Subcutaneous abdominal adipose tissue (tissue), 5 donors: ENCODE measurements at regions not wholly inside any gene's neighbourhood (a gene's known extent, or its start where the extent isn't known, plus 50 kb on each side); places are given as distances from the start of the nearest gene placed in this dataset.

ENCODE experiments used
- H3K27ac ChIP-seq: one replicate; pipeline ENCODE4 v1.7.0; 2013; ENCODE audit warnings: low read depth, mild to moderate bottlenecking, inconsistent platforms, low read length, moderate library complexity
- H3K27me3 ChIP-seq, 5 donors: one replicate each; pipeline ENCODE4 v1.7.0; 2013; ENCODE audit warnings: low read length in 5 of 5, inconsistent platforms in 1 of 5; ENCODE audit not compliant: control insufficient read depth in 5 of 5, insufficient read depth in 4 of 5
- H3K36me3 ChIP-seq, 5 donors: one replicate each; pipeline ENCODE4 v1.7.0; 2013; ENCODE audit warnings: low read length in 5 of 5; ENCODE audit not compliant: control insufficient read depth in 5 of 5, insufficient read depth in 5 of 5
- H3K4me1 ChIP-seq, 5 donors: one replicate each; pipeline ENCODE4 v1.7.0; 2013; ENCODE audit warnings: low read length in 5 of 5, mild to moderate bottlenecking in 3 of 5, moderate library complexity in 1 of 5; ENCODE audit not compliant: control insufficient read depth in 5 of 5, insufficient read depth in 5 of 5
- H3K4me3 ChIP-seq, 5 donors: one replicate each; pipeline ENCODE4 v1.7.0; 2013; ENCODE audit warnings: low read length in 5 of 5, low read depth in 1 of 5
- H3K9ac ChIP-seq, 5 donors: one replicate each; pipeline ENCODE4 v1.7.0; 2013; ENCODE audit warnings: low read length in 5 of 5, mild to moderate bottlenecking in 4 of 5, moderate library complexity in 3 of 5
- H3K9me3 ChIP-seq, 5 donors: one replicate each; pipeline ENCODE4 v1.7.0; 2013; ENCODE audit warnings: low read length in 5 of 5; ENCODE audit not compliant: control insufficient read depth in 5 of 5
- donor health status: healthy.
- donor health status: healthy.
- donor health status: healthy.
- donor health status: healthy.
- donor health status: healthy.

GRCh38 chr2:60136913-60137312 lies 416.5 kb downstream of the BCL11A start:
- H3K4me3 ChIP-seq: no peak overlapping the region
- H3K9me3 ChIP-seq: peaks cover 0 to 12% (median 4%) of the 10 kb centered on the region in 5 donors
- H3K36me3 ChIP-seq: no peaks in the 10 kb centered on the region
- no peaks in the 10 kb centered on the region for H3K27me3 ChIP-seq
- no peak overlapping the region for H3K27ac ChIP-seq
- H3K9ac ChIP-seq: no peak overlapping the region
- H3K4me1 ChIP-seq: no peaks in the 10 kb centered on the region

DNA sequence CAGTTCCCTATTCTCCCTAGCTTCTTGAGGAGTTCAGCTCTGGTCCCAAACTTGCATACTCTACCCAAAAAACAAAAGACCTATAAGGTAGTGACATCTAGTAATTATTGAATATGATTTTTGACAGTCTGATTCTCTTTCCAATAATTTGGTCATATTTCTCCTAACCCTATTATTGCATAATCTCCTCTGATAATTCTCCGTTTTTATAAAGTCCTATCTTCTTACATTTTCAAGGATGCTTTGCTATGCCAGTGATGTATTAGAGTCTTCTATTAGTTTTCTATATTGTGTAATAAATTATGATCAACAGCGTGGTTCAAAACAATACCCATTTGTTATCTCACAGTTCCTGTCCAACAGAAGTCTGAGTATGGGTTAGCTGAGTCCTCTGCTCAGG lies 426.3 kb downstream of the BCL11A start:
- peaks cover 0 to 10% (median 6%) of the 10 kb centered on the region in 5 donors for H3K9me3 ChIP-seq
- no peak overlapping the region for H3K27ac ChIP-seq
- H3K4me3 ChIP-seq: no peak overlapping the region
- H3K36me3 ChIP-seq: no peaks in the 10 kb centered on the region
- no peak overlapping the region for H3K9ac ChIP-seq
- no peaks in the 10 kb centered on the region for H3K4me1 ChIP-seq
- no peaks in the 10 kb centered on the region for H3K27me3 ChIP-seq

- H3K4me3 ChIP-seq: no peak overlapping the region
- no peaks in the 10 kb centered on the region for H3K4me1 ChIP-seq
- peaks cover 0 to 10% (median 5%) of the 10 kb centered on the region in 5 donors for H3K9me3 ChIP-seq
- H3K27ac ChIP-seq: no peak overlapping the region
- H3K27me3 ChIP-seq: no peaks in the 10 kb centered on the region
- H3K9ac ChIP-seq: no peak overlapping the region
- H3K36me3 ChIP-seq: no peaks in the 10 kb centered on the region
Measured at GRCh38 chr2:60125611-60126426, 427.6 kb downstream of the BCL11A start.

GRCh38 chr2:60119778-60120177 lies 433.7 kb downstream of the BCL11A start:
- H3K9ac ChIP-seq: no peak overlapping the region
- no peaks in the 10 kb centered on the region for H3K4me1 ChIP-seq
- no peak overlapping the region for H3K4me3 ChIP-seq
- no peak overlapping the region for H3K27ac ChIP-seq
- no peaks in the 10 kb centered on the region for H3K27me3 ChIP-seq
- H3K9me3 ChIP-seq: peaks cover 0 to 7% (median 0%) of the 10 kb centered on the region in 5 donors
- H3K36me3 ChIP-seq: no peaks in the 10 kb centered on the region

- no peak overlapping the region for H3K4me3 ChIP-seq
- H3K36me3 ChIP-seq: no peaks in the 10 kb centered on the region
- H3K27ac ChIP-seq: no peak overlapping the region
- peaks cover 0 to 7% (median 0%) of the 10 kb centered on the region in 5 donors for H3K9me3 ChIP-seq
- H3K4me1 ChIP-seq: no peaks in the 10 kb centered on the region
- H3K27me3 ChIP-seq: no peaks in the 10 kb centered on the region
- H3K9ac ChIP-seq: no peak overlapping the region
Measured at GRCh38 chr2:60118917-60119316, 434.5 kb downstream of the BCL11A start.

GRCh38 chr2:60118061-60118460 lies 435.4 kb downstream of the BCL11A start:
- H3K9me3 ChIP-seq: peaks cover 0 to 7% (median 0%) of the 10 kb centered on the region in 5 donors
- H3K4me1 ChIP-seq: no peaks in the 10 kb centered on the region
- H3K4me3 ChIP-seq: no peak overlapping the region
- no peak overlapping the region for H3K9ac ChIP-seq
- H3K27me3 ChIP-seq: no peaks in the 10 kb centered on the region
- H3K27ac ChIP-seq: no peak overlapping the region
- H3K36me3 ChIP-seq: no peaks in the 10 kb centered on the region

- Histone ChIP-seq H3K36me3 (no peaks in the 10 kb centered on the region), H3K9me3 (peaks cover 0 to 7% (median 0%) of the 10 kb centered on the region in 5 donors), H3K4me1 (no peaks in the 10 kb centered on the region), H3K4me3 (no peak overlapping the region), H3K27ac (no peak overlapping the region), H3K9ac (no peak overlapping the region), H3K27me3 (peaks cover 0 to under 1% (median 0%) of the 10 kb centered on the region in 5 donors)
Measured at GRCh38 chr2:60116161-60116875, 437.1 kb downstream of the BCL11A start.

DNA sequence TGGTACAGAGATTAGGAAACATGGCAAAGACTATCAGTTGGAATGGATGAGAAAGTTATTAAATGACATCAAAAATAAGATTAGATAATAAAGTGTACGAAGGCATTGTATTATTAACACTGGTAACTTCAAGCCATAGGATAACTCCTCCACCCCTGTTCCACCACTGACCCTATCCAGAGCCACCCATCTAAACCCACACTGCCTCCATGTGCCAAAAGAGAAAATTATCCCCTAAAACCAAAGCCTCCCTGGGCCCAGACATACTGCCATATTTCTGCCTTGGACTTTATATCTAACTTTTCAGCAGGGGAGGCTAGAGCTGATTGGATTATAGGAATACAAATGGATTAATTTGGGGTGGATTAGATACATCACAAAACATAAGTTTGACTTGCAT lies 443.7 kb downstream of the BCL11A start:
- H3K36me3 ChIP-seq: no peaks in the 10 kb centered on the region

DNA sequence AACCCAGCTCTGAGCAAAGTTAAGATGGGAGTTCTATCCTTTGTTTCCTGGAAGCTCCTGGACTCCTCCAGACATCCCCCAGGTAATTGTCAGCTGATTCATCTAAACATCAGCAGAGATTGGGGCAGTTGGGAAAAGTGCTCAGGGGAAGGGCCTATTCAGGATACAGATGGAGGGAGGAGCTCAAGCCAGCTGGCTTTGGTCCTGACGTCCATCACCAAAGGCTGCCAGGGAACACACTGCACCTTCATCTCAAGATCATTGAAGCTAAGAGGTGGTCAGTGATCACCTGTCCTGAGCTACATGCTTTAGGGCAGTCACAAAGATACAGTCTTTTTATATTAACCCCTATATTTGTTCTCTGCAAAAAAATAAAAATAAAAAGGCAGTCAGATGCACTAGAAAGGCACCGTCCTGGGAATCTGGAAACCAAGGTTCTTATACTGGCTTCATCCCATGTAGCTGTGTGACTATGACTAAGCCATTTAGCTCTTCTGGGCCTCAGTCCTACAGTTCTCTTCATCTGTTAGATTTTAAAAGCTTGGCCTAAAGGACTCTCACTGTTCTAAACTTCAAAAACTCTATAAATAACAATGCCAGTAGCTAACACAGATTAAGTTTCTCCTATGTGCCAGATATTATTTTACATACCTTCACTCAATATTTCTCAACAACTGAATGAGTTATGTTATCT lies 446.5 kb downstream of the BCL11A start:
- Histone ChIP-seq H3K27ac (no peak overlapping the region), H3K27me3 (peaks cover 0 to 6% (median 0%) of the 10 kb centered on the region in 5 donors), H3K9me3 (no peaks in the 10 kb centered on the region), H3K9ac (no peak overlapping the region), H3K36me3 (no peaks in the 10 kb centered on the region), H3K4me3 (no peak overlapping the region), H3K4me1 (no peaks in the 10 kb centered on the region)

More for the DNA sequence above, 443.7 kb downstream of the BCL11A start:
- Histone ChIP-seq H3K27ac (no peak overlapping the region), H3K9me3 (no peaks in the 10 kb centered on the region), H3K4me3 (no peak overlapping the region), H3K27me3 (peaks cover 0 to 6% (median 0%) of the 10 kb centered on the region in 5 donors), H3K4me1 (no peaks in the 10 kb centered on the region), H3K9ac (no peak overlapping the region)

- Histone ChIP-seq H3K9me3 (no peaks in the 10 kb centered on the region), H3K4me3 (no peak overlapping the region), H3K36me3 (no peaks in the 10 kb centered on the region), H3K4me1 (no peaks in the 10 kb centered on the region), H3K27ac (no peak overlapping the region), H3K27me3 (peaks cover 0 to 3% (median 0%) of the 10 kb centered on the region in 5 donors), H3K9ac (no peak overlapping the region)
Measured at GRCh38 chr2:60105906-60106305, 447.5 kb downstream of the BCL11A start.
